ENCODE measurements at regions not wholly inside any gene's neighbourhood (a gene's known extent, or its start where the extent isn't known, plus 50 kb on each side); places are given as distances from the start of the nearest gene placed in this dataset.

DNA sequence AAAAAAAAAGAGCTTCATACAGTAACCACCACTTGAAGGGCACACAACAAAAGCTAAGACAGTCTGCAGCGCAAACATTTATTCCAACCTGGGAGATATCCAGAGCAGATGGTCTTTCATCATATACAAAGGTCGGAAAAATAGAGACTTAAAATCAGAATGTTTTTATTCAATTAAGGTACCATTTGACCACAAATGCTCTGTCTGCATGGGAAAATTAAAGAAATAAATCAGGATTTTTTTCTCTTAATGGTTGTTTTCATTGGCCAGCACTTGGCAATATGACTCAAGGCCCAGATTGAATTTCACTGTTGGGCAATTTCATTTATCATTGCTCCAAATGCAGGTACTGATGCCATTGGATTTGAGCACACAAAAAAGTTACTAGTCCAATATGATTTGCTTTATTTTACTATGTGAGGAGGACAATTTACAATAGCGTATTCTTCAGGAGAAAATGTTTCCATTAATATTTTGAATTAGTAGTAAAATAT, 145.9 kb upstream of the AGTR1 start:
- TF ChIP-seq, protein P1, sequence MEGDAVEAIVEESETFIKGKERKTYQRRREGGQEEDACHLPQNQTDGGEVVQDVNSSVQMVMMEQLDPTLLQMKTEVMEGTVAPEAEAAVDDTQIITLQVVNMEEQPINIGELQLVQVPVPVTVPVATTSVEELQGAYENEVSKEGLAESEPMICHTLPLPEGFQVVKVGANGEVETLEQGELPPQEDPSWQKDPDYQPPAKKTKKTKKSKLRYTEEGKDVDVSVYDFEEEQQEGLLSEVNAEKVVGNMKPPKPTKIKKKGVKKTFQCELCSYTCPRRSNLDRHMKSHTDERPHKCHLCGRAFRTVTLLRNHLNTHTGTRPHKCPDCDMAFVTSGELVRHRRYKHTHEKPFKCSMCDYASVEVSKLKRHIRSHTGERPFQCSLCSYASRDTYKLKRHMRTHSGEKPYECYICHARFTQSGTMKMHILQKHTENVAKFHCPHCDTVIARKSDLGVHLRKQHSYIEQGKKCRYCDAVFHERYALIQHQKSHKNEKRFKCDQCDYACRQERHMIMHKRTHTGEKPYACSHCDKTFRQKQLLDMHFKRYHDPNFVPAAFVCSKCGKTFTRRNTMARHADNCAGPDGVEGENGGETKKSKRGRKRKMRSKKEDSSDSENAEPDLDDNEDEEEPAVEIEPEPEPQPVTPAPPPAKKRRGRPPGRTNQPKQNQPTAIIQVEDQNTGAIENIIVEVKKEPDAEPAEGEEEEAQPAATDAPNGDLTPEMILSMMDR (conservative IDR thresholded peaks at IDR 0.05; ENCODE audit: low read depth, low read length): no peak
- TF ChIP-seq CEBPB (IDR thresholded peaks at IDR 0.05; ENCODE audit: low read depth, low read length): no peak; the same call in 1 of the 2 replicates

Data from IMR-90 (cell line).